ENCODE measurements at regions not wholly inside any gene's neighbourhood (a gene's known extent, or its start where the extent isn't known, plus 50 kb on each side); places are given as distances from the start of the nearest gene placed in this dataset.

DNA sequence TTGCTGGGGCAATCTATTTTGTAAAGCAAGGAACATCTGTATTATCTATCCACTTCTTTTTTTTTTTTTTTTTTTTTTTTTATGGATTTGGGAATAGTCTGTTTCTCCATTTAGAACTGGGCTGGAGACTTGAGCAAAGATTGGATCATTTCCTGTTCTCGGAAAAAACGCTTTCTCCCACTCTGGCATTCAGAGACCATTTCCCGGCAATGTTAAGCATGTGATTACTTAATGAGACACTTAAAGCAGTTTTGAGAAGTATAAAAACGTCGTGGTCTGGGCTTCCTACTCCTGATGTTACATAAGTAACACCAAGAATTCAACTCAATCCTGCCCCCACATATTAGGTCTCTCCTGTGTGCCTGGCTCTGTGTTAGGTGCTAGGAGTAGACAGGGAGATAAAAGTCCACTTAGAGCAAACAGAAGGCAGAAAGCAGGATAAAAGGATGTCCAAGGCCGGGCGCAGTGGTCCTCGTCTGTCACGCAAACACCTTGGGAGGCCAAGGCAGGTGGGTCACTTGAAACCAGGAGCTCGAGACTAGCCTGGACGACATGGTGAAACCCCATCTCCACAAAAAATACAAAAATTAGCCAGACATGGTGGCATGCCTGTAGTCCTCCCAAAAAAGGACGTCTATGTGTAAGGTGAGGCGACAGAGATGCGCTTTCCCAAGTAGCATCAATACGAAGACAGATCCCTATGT, 152.1 kb upstream of the GSC start:
- DNase-seq: no peak

GRCh38 chr14:94921456-94921855, 151.5 kb upstream of the GSC start:
- no peak for DNase-seq

- DNase-seq: no peak
Observed at GRCh38 chr14:94919896-94920295, 150.0 kb upstream of the GSC start.

DNA sequence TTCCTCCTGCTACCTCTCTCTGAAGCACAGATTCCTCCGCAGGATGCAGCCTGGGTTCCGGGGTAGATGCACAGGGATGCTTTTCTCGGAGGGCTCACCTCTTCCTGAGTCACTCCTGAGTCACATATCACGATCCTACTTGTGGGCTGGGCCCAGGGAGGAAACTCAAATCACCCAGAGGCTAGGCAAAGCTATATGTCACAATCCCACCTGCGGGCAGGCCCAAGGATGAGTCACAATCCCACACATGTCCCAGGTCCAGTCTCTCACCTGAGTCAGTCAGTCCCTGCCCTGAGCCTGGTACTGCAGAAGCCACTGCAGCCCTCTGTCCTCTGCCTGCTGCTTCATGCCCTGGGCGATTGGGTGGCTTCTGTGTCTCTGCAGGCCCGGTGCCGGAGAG, 149.0 kb upstream of the GSC start:
- DNase-seq: no peak

- no peak for DNase-seq
Observed at GRCh38 chr14:94917041-94917600, 147.2 kb upstream of the GSC start.

DNA sequence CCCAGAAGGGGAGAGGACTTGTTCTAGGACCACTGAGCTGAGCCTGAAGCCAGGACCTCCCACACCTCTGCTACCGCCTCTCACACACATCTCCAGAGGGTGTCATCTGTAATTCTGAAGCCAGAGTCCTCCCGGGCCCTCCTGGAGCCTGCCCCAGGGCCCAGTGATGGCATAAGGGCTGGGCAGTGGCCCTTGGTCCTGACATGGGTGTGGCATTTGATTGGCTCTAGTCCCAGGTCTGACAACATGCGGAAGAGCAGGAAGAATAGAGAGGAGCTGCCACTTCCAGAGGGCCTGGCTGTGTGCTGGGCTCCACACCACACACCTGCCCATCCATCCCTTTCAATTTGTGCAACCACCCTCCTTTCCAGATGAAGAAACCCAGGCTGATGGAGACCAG, 144.3 kb upstream of the GSC start:
- no peak for DNase-seq

- DNase-seq: no peak
Observed at GRCh38 chr14:94907626-94908261, 137.8 kb upstream of the GSC start.

GRCh38 chr14:94906991-94907587, 137.2 kb upstream of the GSC start:
- no peak for DNase-seq

DNA sequence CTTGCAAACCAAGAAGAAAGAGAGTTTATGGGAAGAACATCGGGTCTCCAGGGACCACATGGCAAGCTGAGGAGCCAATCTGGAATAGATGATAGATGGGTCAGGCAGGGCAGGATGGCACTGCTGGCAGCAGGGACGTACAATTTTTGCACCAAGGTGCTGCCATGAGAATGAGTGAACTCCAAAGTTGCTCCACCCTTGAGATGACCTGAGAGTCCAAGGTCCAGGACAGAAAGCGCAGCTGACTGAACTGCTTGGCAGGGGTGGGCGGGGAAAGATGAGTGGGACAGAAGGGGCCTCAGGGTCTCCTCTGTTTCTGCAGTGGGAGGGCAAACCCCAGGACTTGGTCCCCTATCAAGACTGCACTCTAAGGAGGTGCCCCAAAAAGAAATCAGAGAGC, 136.7 kb upstream of the GSC start:
- no peak for DNase-seq

DNA sequence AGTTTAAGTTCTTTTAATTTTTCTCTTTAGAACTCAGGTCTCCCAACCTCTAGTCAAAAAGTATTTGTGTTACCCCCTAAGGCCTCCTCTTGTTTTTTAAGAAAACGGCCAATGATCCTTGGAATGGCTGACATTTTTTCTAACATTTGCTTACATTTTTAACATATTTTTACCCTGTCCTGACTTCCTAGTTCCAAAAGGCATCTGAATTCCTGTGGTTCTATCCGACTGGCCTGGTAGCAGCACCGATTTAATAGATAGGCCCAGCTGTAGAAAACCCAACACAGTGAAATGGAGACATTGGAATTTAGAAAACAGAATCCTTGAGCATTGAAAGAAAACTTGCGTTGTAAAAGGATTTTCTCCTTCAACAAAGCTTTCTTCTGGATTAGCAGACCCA, 134.7 kb upstream of the GSC start:
- no peak for DNase-seq

DNA sequence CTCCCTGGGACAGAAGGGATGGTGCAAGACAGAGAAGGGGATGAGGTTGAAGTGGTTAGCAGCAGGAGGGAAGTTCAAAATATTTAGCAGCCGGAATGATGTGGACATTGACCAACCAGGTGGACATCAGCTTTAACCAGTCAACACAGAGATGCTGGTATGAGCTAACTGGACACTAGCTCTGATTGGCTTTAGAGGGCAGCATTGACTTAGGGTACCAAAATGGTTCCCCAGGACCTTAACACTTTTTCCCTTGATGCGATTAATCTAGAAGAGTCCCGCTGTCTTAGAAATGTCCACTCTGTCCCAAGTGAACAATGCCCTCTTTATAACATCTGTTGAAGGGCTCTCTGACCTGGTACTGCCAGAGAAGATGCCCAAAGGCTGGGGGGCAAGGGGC, 134.0 kb upstream of the GSC start:
- DNase-seq: no peak

GRCh38 chr14:94903338-94903737, 133.4 kb upstream of the GSC start:
- no peak for DNase-seq

- no peak for DNase-seq
Observed at GRCh38 chr14:94897561-94897960, 127.6 kb upstream of the GSC start.

DNA sequence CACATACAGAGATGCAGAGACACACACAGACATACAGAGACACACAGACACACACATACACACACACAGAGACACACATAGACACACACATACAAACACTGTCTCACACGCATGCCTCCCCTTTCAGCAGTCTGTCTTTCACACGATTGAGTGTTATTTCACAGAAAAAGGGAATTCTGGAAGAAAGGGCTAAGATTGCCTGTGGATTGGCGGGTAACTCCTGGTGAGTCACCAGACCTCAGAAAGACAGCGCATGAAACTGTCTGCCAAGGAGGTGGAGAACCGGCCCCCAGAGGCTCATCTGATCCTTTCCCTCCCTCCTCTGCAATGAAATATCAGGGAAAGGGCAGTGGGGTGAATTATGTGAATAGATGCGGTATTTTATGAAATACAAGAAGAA, 127.2 kb upstream of the GSC start:
- no peak for DNase-seq

DNA sequence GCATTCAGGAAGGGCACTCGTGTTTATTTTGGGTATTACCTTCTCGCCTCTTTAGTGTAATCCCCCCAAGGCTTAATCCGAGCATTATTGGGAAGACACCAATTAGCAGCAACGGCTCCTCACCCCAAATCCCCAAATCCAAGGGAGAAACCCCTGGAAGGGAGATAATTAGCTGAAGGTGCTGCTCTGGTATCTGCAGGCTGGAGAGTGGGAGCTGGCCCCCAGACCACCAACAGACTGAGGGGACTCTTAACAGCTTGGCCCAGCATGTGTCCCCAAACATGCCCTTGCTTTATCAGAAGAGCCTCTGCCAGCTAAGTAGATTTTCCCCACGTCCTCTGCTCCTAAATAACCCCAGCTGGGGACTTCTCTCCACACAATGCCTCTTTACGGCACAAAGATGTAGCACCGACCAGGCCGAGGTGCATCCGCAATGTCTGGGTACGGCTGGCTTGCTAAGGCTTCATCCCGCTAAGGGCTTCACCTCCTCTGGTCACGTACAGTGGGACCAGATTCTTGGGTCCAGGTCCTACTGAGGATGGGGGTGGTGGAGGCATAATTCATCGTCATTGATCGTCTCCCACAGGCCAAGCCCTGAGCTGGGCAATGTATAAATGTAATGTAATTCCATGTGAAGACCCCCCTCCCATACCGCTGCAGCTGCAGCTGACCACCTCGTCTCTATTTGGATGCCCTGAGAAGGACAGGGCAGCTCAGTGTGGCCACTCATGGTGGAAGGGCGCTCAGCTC, 123.7 kb upstream of the GSC start:
- DNase-seq: no peak

GRCh38 chr14:94890785-94891184, 120.9 kb upstream of the GSC start:
- no peak for DNase-seq

GRCh38 chr14:94889520-94890312, 119.8 kb upstream of the GSC start:
- DNase-seq: no peak

DNA sequence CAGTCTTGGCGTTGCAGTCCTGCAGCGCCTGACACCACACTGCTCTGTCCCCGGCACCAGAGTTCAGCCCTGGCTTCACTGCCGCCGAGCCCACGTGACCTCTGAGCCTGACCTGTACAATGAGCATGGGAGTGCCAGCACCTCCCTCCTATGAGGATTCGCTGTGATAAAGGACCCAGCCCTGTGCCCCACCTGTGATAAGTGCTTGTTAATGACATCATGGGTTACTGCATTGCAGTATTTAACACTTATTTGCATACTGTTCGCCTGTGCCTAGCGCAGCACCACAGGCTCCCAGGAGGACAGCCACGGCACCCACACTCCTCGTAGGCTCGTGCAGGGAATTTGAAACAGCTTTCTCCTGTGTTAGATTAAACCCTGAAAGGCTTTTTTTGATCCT, 118.2 kb upstream of the GSC start:
- DNase-seq: no peak

DNA sequence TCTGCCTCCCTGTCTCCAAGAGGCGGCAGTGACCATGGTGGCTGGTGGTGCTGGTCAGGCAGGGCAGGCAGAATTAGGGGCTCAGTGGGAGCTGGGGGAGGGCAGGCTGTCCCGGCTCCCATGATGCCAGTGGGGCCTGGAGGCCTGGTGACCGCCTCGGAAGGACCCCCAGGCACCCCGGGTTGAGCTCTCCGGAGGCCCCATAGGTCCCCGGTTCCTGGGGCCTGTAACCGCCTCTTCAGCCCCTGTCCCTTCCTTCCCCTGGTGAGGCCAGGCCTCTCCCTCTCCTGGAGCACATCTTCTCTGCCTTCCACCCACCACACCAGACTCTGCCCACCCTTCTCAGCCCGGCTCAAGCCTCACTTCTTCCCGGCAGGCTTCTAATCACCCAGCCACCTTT, 117.7 kb upstream of the GSC start:
- no peak for DNase-seq

DNA sequence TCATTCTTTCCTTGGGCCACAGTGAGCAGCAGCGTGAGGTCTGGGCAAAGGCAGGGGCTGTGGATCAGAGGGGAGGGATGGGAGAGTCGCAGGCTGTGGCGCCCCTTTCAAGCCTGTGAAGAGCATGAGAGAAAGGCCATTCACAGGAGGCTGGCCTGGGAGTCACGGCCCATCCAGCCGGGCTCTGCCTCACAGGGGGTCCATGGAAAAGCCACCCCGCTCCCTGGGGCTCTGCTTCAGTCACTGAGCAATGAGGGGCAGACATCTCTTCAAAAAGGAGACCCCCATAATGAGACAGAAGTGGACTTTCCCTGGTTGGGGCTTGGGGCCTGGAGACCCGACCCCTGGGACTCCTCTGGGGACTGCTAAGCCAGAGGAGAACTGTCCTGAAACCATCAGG, 117.0 kb upstream of the GSC start:
- DNase-seq: no peak

DNA sequence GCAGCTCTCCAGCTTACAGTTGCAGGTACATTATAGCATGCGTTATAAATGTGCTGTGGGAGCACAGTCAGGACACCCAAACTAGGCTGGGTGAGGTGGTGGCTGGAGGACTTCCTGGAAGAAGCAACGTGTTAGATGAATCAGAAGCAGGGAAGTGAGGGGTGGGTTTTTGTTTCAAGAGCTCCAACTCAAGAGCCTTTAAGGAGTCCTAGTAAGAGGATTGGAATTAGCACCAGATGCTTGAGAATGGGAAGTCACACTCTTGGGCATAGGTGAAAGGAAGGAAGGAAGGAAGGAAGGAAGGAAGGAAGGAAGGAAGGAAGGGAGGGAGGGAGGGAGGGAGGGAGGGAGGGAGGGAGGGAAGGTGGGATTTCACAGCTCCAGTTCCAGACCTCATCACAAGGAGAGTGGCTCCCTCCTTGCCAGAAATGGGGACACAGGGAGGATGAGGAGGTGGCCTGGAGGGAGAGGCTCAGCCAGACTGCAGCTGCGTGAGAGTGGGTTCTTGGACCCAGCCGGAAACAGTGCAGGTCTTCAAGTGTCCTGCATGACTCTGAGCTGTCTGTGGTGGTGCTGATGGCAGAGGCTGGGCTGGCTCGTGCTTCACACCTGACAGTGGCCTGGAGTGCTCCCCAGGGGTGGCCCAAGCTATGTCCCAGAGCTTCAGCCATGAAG, 115.7 kb upstream of the GSC start:
- no peak for DNase-seq

GRCh38 chr14:94884616-94885230, 114.8 kb upstream of the GSC start:
- DNase-seq: no peak
